ENCODE measurements at regions not wholly inside any gene's neighbourhood (a gene's known extent, or its start where the extent isn't known, plus 50 kb on each side); places are given as distances from the start of the nearest gene placed in this dataset.
"Not testable (repeated sequence)": the region's sequence is repeated elsewhere in the genome, so short reads cannot be mapped to it uniquely, and the experiment has no call there.

GRCh38 chr2:111542120-111542774 is 341.7 kb downstream of the ANAPC1 start:
- TF ChIP-seq CTCF, POLR2A (IDR thresholded peaks at IDR 0.05): not testable (repeated sequence)

Data from Peyer's patch (tissue), 4 donors.